SK-N-SH (cell line): ENCODE measurements at regions not wholly inside any gene's neighbourhood (a gene's known extent, or its start where the extent isn't known, plus 50 kb on each side); places are given as distances from the start of the nearest gene placed in this dataset.

ENCODE experiments used
- CTCF ChIA-PET: fragments of 300-600, 350-600 bp; formaldehyde crosslinking; extraction: SDS; loops from one replicate; lab custom pipeline; 2021; lab: Yijun Ruan, JAX
- POLR2A ChIA-PET: fragments of 350-600 bp; sonication (Branson Sonifier 250); formaldehyde crosslinking; extraction: SDS; loops from one replicate; lab custom pipeline; 2020; ENCODE audit warnings: antibody characterized with exemption, inconsistent platforms; lab: Yijun Ruan, JAX
- DNase-seq: peaks from one replicate; pipeline ENCODE4 v3.0.0; 2012
- H2AFZ ChIP-seq: fragments of 200-600 bp; sonication (generic); 2 replicates; pipeline ENCODE4 v1.8.1; 2016; ENCODE audit warnings: antibody characterized with exemption, mild to moderate bottlenecking, low read depth
- H3F3A ChIP-seq: fragments of 200-600 bp; sonication (generic); replicated peaks from 2 replicates; pipeline ENCODE3; 2016; ENCODE audit warnings: antibody characterized with exemption, mild to moderate bottlenecking; ENCODE audit not compliant: insufficient read depth
- H3K27ac ChIP-seq, 2 experiments: fragments of 200-500 bp in 1 of 2; fragments of 200-600 bp in 1 of 2; sonication (Bioruptor generic) in 1 of 2; sonication (generic), shearing (Covaris generic) in 1 of 2; 2 replicates each; pipeline versions ENCODE4 v1.5.1 to v1.6.1; 2014 to 2016; ENCODE audit warnings: low read depth in 2 of 2, inconsistent platforms in 1 of 2, low read length in 1 of 2, mild to moderate bottlenecking in 1 of 2, mixed read lengths in 1 of 2
- H3K27me3 ChIP-seq: fragments of 200-600 bp; sonication (generic), shearing (Covaris generic); 2 replicates; pipeline ENCODE4 v1.6.1; 2016; ENCODE audit warnings: mixed run types; ENCODE audit not compliant: insufficient read depth
- H3K36me3 ChIP-seq, 2 experiments: fragments of 200-500 bp in 1 of 2; fragments of 200-600 bp in 1 of 2; sonication (Bioruptor generic) in 1 of 2; sonication (generic) in 1 of 2; replicated peaks in 1 of 2; 2 replicates each; pipeline versions ENCODE3 to v1.5.1; 2014 to 2016; ENCODE audit warnings: low read length in 1 of 2, mild to moderate bottlenecking in 1 of 2; ENCODE audit not compliant: insufficient read depth in 2 of 2, control insufficient read depth in 1 of 2
- H3K4me1 ChIP-seq, 2 experiments: fragments of 200-500 bp in 1 of 2; fragments of 200-600 bp in 1 of 2; sonication (Bioruptor generic) in 1 of 2; sonication (generic), shearing (Covaris generic) in 1 of 2; 2 replicates each; pipeline versions ENCODE4 v1.5.1 to v1.6.1; 2014 to 2016; ENCODE audit warnings: low read depth in 1 of 2, low read length in 1 of 2, mixed run types in 1 of 2; ENCODE audit not compliant: insufficient read depth in 2 of 2, control insufficient read depth in 1 of 2
- H3K4me2 ChIP-seq: fragments of 200-600 bp; sonication (generic), shearing (Covaris generic); 2 replicates; pipeline ENCODE4 v1.6.1; 2017; ENCODE audit warnings: mixed run types
- H3K4me3 ChIP-seq, 2 experiments: fragments of 200-500 bp in 1 of 2; fragments of 200-600 bp in 1 of 2; sonication (Bioruptor generic) in 1 of 2; sonication (generic), shearing (Covaris generic) in 1 of 2; 2 replicates each; pipeline versions ENCODE4 v1.5.1 to v1.8.1; 2014 to 2016; ENCODE audit warnings: low read depth in 2 of 2, inconsistent platforms in 1 of 2, low read length in 1 of 2, mild to moderate bottlenecking in 1 of 2, mixed read lengths in 1 of 2, moderate library complexity in 1 of 2
- H3K79me2 ChIP-seq: fragments of 200-600 bp; sonication (generic); 2 replicates; pipeline ENCODE4 v1.8.1; 2017; ENCODE audit warnings: mild to moderate bottlenecking; ENCODE audit not compliant: insufficient read depth
- H3K9ac ChIP-seq: fragments of 200-600 bp; sonication (generic); 2 replicates; pipeline ENCODE4 v1.6.1; 2017; ENCODE audit warnings: mixed run types
- H3K9me2 ChIP-seq: fragments of 200-600 bp; sonication (generic); 2 replicates; pipeline ENCODE4 v1.6.1; 2017; ENCODE audit warnings: mixed run types
- H3K9me3 ChIP-seq: fragments of 200-600 bp; sonication (generic); 2 replicates; pipeline ENCODE4 v1.6.1; 2017; ENCODE audit warnings: mixed run types, mild to moderate bottlenecking, moderate library complexity
- H4K20me1 ChIP-seq: fragments of 200-600 bp; sonication (generic); 2 replicates; pipeline ENCODE4 v1.6.1; 2017; ENCODE audit warnings: mild to moderate bottlenecking, mixed run types; ENCODE audit not compliant: insufficient read depth
- CTCF ChIP-seq: fragments of 200-600 bp; sonication (generic); IDR thresholded peaks from 2 replicates; pipeline ENCODE4 v1.6.1; 2017; ENCODE audit warnings: antibody characterized with exemption, mild to moderate bottlenecking, moderate library complexity
- ELF1 ChIP-seq: IDR thresholded peaks from 2 replicates; pipeline ENCODE4 v1.4.0; 2012
- EZH2phosphoT487 ChIP-seq: fragments of 200-600 bp; sonication (generic); IDR thresholded peaks from 2 replicates; pipeline ENCODE4 v1.6.1; 2017; ENCODE audit warnings: low read depth, mixed run types, mild to moderate bottlenecking, antibody characterized with exemption, moderate library complexity, borderline replicate concordance
- FOXJ3 ChIP-seq: sonication (generic); formaldehyde crosslinking; IDR thresholded peaks from 2 replicates; pipeline ENCODE4 v1.5.1; 2020; ENCODE audit warnings: mild to moderate bottlenecking, missing genetic modification reagents
- GATA2 ChIP-seq: sonication (generic); formaldehyde crosslinking; IDR thresholded peaks from 2 replicates; pipeline ENCODE4 v1.5.0; 2020; ENCODE audit warnings: mild to moderate bottlenecking, missing genetic modification reagents
- JUND ChIP-seq: IDR thresholded peaks from 2 replicates; pipeline ENCODE4 v1.4.0; 2012
- MEF2A ChIP-seq: IDR thresholded peaks from 2 replicates; pipeline ENCODE4 v1.4.0; 2012; ENCODE audit warnings: low read depth, borderline replicate concordance
- MXI1 ChIP-seq: IDR thresholded peaks from 2 replicates; pipeline ENCODE4 v1.6.1; 2012; ENCODE audit warnings: mild to moderate bottlenecking, low read depth, low read length, improper control_type of control experiment
- NRF1 ChIP-seq: IDR thresholded peaks from 2 replicates; pipeline ENCODE4 v1.6.1; 2012; ENCODE audit warnings: low read depth, mild to moderate bottlenecking, low read length
- PBX3 ChIP-seq: IDR thresholded peaks from 2 replicates; pipeline ENCODE4; 2012
- RAD21 ChIP-seq: IDR thresholded peaks from 2 replicates; pipeline ENCODE4 v1.6.1; 2012; ENCODE audit warnings: mild to moderate bottlenecking, low read length
- REST ChIP-seq: IDR thresholded peaks from 2 replicates; pipeline ENCODE4 v1.6.1; 2012; ENCODE audit warnings: mild to moderate bottlenecking, low read depth, low read length, moderate library complexity
- RFX5 ChIP-seq: IDR thresholded peaks from 2 replicates; pipeline ENCODE4 v1.6.1; 2012; ENCODE audit warnings: mild to moderate bottlenecking, improper control_type of control experiment, low read length
- RXRA ChIP-seq: IDR thresholded peaks from 2 replicates; pipeline ENCODE4 v1.4.0; 2012; ENCODE audit warnings: low read depth, mild to moderate bottlenecking, borderline replicate concordance
- TCF12 ChIP-seq: IDR thresholded peaks from 2 replicates; pipeline ENCODE4 v1.4.0; 2012
- TEAD4 ChIP-seq: IDR thresholded peaks from 2 replicates; pipeline ENCODE4 v1.4.0; 2012; ENCODE audit warnings: mild to moderate bottlenecking, borderline replicate concordance; ENCODE audit not compliant: insufficient read depth
- WGBS: methylation state at CpG from one replicate; pipeline ENCODE4 v1.1.6; 2017; ENCODE audit warnings: low lambda C conversion rate; 5-methylcytosine and 5-hydroxymethylcytosine counted together

DNA sequence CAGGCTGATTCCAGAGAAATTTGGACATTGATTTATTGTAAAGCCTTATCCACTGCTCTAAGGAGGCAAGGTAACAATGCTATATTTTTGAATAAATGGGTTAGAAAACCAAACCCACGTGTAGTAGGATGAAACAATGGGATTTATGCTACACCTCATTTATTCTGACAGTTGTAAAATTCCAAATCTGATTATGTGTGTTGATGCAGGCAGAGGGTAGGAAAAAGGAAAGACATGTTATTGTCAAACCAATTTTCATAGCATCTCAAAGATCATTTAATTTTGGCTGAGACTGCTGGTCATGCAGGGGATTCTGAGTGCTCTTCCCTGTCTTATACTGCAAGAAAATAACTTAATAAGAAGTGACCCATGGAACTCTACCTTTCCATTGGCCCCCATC lies 1219.9 kb upstream of the SORCS1 start:
- no peaks in the 10 kb centered on the region for H3K9me3 ChIP-seq
- no peaks in the 10 kb centered on the region for H3K9me2 ChIP-seq
- no peak overlapping the region for H3K27ac ChIP-seq
- H3K4me2 ChIP-seq, result no peak overlapping the region
- H3K36me3 ChIP-seq, result no peaks in the 10 kb centered on the region
- ChIA-PET CTCF (no interaction called here), POLR2A (no interaction called here)
- no peak for TF ChIP-seq FOXJ3 (CRISPR knock-in tag)
- TF ChIP-seq CTCF, result no peak
- TF ChIP-seq TCF12, result no peak
- no peak for TF ChIP-seq REST
- no peak for TF ChIP-seq MEF2A
- no peak for TF ChIP-seq EZH2phosphoT487
- no peak for TF ChIP-seq RXRA
- no peak for TF ChIP-seq PBX3
- TF ChIP-seq MXI1, result no peak
- TF ChIP-seq TEAD4, result no peak
- TF ChIP-seq NRF1, result no peak
- TF ChIP-seq JUND, result no peak
- no peaks in the 10 kb centered on the region for H3K27me3 ChIP-seq
- no peak for DNase-seq
- peaks cover 0 to 3% of the 10 kb centered on the region in 2 experiments; a peak in 2 of 4 replicates for H3K4me1 ChIP-seq
- H3K9ac ChIP-seq, result no peak overlapping the region
- H3K79me2 ChIP-seq, result no peaks in the 10 kb centered on the region
- no peaks in the 10 kb centered on the region for H4K20me1 ChIP-seq
- WGBS, result 3% methylated on average over 1 of the region's 1 CpG
- no peaks in the 10 kb centered on the region for H3F3A ChIP-seq
- no peak overlapping the region for H3K4me3 ChIP-seq
- H2AFZ ChIP-seq, result no peak overlapping the region

DNA sequence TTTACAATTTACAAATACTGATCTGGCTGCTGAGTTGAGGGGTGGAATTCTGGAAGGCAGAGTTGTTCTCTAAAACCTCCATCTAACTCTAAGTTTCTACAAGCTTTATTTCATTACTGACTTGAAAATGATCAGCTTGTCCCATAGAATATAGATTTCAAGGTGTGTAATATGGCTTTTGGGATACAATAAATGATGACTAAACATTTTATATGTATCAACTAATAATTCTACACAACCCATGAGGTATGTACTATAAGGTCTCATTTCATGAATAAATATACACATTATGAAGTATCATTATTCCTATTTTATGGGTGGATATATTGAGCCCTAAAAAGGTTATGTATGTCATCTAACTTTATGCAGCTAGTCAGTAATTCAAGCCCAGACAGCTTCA lies 1214.3 kb upstream of the SORCS1 start:
- Histone ChIP-seq H3F3A (no peaks in the 10 kb centered on the region), H3K27me3 (no peaks in the 10 kb centered on the region), H3K4me1 (no peaks in the 10 kb centered on the region), H3K4me2 (no peak overlapping the region), H3K4me3 (no peak overlapping the region), H3K9ac (no peak overlapping the region), H3K36me3 (no peaks in the 10 kb centered on the region), H3K9me3 (no peaks in the 10 kb centered on the region), H3K27ac (no peak overlapping the region), H3K79me2 (no peaks in the 10 kb centered on the region)
- ChIA-PET POLR2A (no interaction called here), CTCF (no interaction called here)
- no peak for TF ChIP-seq RAD21
- TF ChIP-seq RFX5, result no peak
- no peak for TF ChIP-seq GATA2
- TF ChIP-seq FOXJ3 (CRISPR knock-in tag), result no peak
- TF ChIP-seq ELF1, result no peak
- TF ChIP-seq, all 33 proteins: peak for 0
- H3K9me2 ChIP-seq, result no peaks in the 10 kb centered on the region
- no peak overlapping the region for H2AFZ ChIP-seq
- H4K20me1 ChIP-seq, result no peaks in the 10 kb centered on the region
- DNase-seq, result no peak
